ENCODE measurements at regions not wholly inside any gene's neighbourhood (a gene's known extent, or its start where the extent isn't known, plus 50 kb on each side); places are given as distances from the start of the nearest gene placed in this dataset.

- intact Hi-C loops (cut with micrococcal nuclease) (no loop called here), in situ Hi-C loops (cut with MboI; ENCODE audit: low sequenced_read_pairs) (no loop called here), dilution Hi-C loops (cut with HindIII; ENCODE audit: low sequenced_read_pairs, unreplicated experiment) (no loop called here)
- H2BK120ac ChIP-seq (ENCODE audit: low read depth, low read length) = no peak overlapping the region
- H4K20me1 ChIP-seq (ENCODE audit: insufficient read depth, low read length) = no peaks in the 10 kb centered on the region
- H3K36me3 ChIP-seq (ENCODE audit: control insufficient read depth, insufficient read depth, low read length) = no peaks in the 10 kb centered on the region
- no peak overlapping the region for H3K27ac ChIP-seq (ENCODE audit: insufficient read depth, low read length)
- no CpG with 5 or more reads among the region's 1 CpG for WGBS, 2 experiments (ENCODE audit: extremely low coverage in 2 of 2, insufficient read length in 1 of 2)
- H3K14ac ChIP-seq (replicated peaks; ENCODE audit: low read depth, low read length) = no peak overlapping the region
- H3K4ac ChIP-seq (ENCODE audit: low read depth, low read length) = no peak overlapping the region
- no peak overlapping the region for H3K18ac ChIP-seq (ENCODE audit: low read depth, low read length)
- no peak overlapping the region for H2AK5ac ChIP-seq (ENCODE audit: low read depth, low read length)
- POLR2A ChIA-PET (ENCODE audit: unreplicated experiment) = no interaction called here
- H4K8ac ChIP-seq (ENCODE audit: low read depth in 2 of 2, low read length in 2 of 2) = no peak overlapping the region
- H2AK9ac ChIP-seq (replicated peaks; ENCODE audit: low read depth, low read length, poor library complexity) = no peak overlapping the region
- H2BK5ac ChIP-seq (ENCODE audit: low read depth, low read length, poor library complexity, severe bottlenecking) = no peak overlapping the region
- H3K56ac ChIP-seq (ENCODE audit: extremely low read depth, insufficient read depth, low read length) = no peak overlapping the region
- H3K9me1 ChIP-seq (ENCODE audit: insufficient read depth, low read length) = no peaks in the 10 kb centered on the region
- no TSS peak for BruUV-seq (replicated peaks)
- no peak overlapping the region for H2BK20ac ChIP-seq (ENCODE audit: low read depth, low read length)
- TF ChIP-seq ELK1 (IDR thresholded peaks at IDR 0.05; ENCODE audit: borderline replicate concordance, low read depth, low read length) = no peak
- TF ChIP-seq FOS (IDR thresholded peaks at IDR 0.05; ENCODE audit: low read depth, low read length) = no peak
- TF ChIP-seq RCOR1 (IDR thresholded peaks at IDR 0.05; ENCODE audit: insufficient replicate concordance, low read length) = no peak
- no peak for TF ChIP-seq MAFK (IDR thresholded peaks at IDR 0.05; ENCODE audit: low read depth, low read length)
- no peak for TF ChIP-seq CEBPB (IDR thresholded peaks at IDR 0.05; ENCODE audit: low read depth, low read length)
- TF ChIP-seq MAZ (IDR thresholded peaks at IDR 0.05; ENCODE audit: borderline replicate concordance, low read depth, low read length) = no peak
- TF ChIP-seq USF2 (IDR thresholded peaks at IDR 0.05; ENCODE audit: low read depth, low read length) = no peak
- no peak for TF ChIP-seq RFX5 (IDR thresholded peaks at IDR 0.05; ENCODE audit: low read depth, low read length)
- TF ChIP-seq POLR2A (IDR thresholded peaks at IDR 0.05; ENCODE audit: low read depth, low read length) = no peak
- TF ChIP-seq NFE2L2 (IDR thresholded peaks at IDR 0.05; ENCODE audit: low read depth, low read length) = no peak
- TF ChIP-seq MXI1 (IDR thresholded peaks at IDR 0.05; ENCODE audit: borderline replicate concordance, low read depth, low read length) = no peak
- TF ChIP-seq RAD21 (IDR thresholded peaks at IDR 0.05; ENCODE audit: low read length) = no peak
- TF ChIP-seq BHLHE40 (IDR thresholded peaks at IDR 0.05; ENCODE audit: low read depth, low read length) = no peak
- H3K79me1 ChIP-seq (ENCODE audit: low read depth in 1 of 2, low read length in 2 of 2) = no peaks in the 10 kb centered on the region
- H2BK15ac ChIP-seq (ENCODE audit: low read depth, low read length) = no peak overlapping the region
- no peaks in the 10 kb centered on the region; the same call in 1 of the 2 replicates for H3K9me3 ChIP-seq (ENCODE audit: control insufficient read depth, insufficient read depth, low read length)
- H3K4me2 ChIP-seq (ENCODE audit: low read depth, low read length) = no peak overlapping the region
- no peaks in the 10 kb centered on the region for H3K4me1 ChIP-seq (ENCODE audit: control insufficient read depth, insufficient read depth, low read length)
- ATAC-seq (ENCODE audit: low read depth) (no peak), DNase-seq (no peak)
- no peak overlapping the region for H3K4me3 ChIP-seq (ENCODE audit: insufficient read depth, low read depth, low read length)
- CTCF ChIA-PET = no interaction called here
- no peak overlapping the region for H4K5ac ChIP-seq (ENCODE audit: low read depth, low read length)
- no peak overlapping the region for H2AFZ ChIP-seq (replicated peaks; ENCODE audit: low read length, poor library complexity)
- no peaks in the 10 kb centered on the region for H3K27me3 ChIP-seq (ENCODE audit: control insufficient read depth, insufficient read depth, low read length)
- H3K9ac ChIP-seq (ENCODE audit: low read depth, low read length) = no peak overlapping the region
- H3K23ac ChIP-seq (ENCODE audit: low read depth, low read length) = no peak overlapping the region
- no peak overlapping the region for H4K91ac ChIP-seq (ENCODE audit: insufficient read depth, low read depth, low read length)
Measured at GRCh38 chrX:38959736-38960135, 158.5 kb downstream of the MID1IP1 start.

All from IMR-90 (cell line).